Head of caudate nucleus (tissue), 42 donors: ENCODE measurements at regions not wholly inside any gene's neighbourhood (a gene's known extent, or its start where the extent isn't known, plus 50 kb on each side); places are given as distances from the start of the nearest gene placed in this dataset.

Source experiments
- DNase-seq, 42 donors: peaks; one replicate each; pipeline versions ENCODE4 v3.0.0 to v3.0.0-alpha.2; 2020 to 2021; ENCODE audit warnings: mixed read lengths in 7 of 42
- intact Hi-C: fragments of 100-400 bp; cut with DNase I; formaldehyde crosslinking; loops from one replicate; pipeline ENCODE4 v1.15.0; 2022

GRCh38 chr14:83433618-83434017, 1900.0 kb upstream of the SEL1L start:
- no peak for DNase-seq
- intact Hi-C loops = no loop called here

DNA sequence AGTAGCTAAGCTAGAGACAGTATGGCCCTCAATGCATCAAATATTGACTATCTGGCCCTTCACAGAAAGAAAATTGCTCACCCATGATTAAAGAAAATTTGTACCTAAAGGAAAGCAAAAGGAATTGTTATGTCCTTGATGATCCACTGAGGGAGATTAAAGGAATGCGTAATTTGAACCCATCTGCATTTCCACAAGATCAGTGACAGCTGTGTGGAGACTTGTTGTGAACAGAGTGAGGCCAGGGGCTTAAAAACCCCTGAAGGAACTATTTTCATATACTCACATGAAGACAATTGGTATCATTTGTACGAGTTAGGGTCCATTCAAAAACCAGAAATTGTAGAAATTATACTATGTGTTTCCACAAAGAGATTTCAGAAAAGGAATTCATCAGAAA, 1908.1 kb upstream of the SEL1L start:
- DNase-seq = no peak
- intact Hi-C loops = no loop called here

DNA sequence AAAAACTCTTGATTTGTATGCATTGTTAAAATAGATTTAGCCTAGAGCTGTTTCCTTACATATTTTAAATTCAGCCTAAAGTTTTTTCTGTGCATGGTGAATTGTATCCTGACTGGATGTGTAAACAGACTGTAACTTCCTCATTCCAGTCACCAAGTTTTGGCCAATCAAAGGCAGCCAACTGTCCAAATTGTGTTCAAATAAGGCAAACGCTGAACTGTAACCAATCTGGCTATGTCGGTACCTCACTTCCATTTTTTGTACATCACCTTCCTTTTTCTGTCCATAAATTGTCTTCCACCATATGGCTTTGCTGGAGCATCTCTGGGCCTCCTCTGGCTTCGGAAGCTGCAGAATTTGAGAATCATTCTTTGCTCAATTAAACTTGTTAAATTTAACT, 1921.9 kb upstream of the SEL1L start:
- no peak for DNase-seq
- intact Hi-C loops = no loop called here

GRCh38 chr14:83461521-83461920, 1927.9 kb upstream of the SEL1L start:
- no peak for DNase-seq
- intact Hi-C loops = no loop called here

DNA sequence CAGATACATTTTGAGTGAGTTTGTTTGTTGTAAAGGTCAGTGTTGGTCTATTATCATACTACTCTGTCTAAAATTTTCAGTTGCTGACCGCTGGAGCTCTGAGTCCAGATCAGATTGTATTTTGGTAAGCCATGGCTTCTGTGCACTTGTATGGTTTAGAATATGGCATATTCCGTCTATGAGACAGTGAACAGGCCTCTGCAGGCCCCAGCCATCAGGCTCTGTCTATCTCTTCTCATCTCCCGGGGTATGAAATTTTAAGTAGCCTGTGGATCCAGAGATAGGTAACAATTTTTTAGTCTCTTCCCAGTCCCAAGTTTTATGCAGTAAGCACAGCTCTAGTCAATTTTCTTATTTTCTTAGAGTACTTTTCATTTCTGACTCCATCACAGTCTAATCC, 1929.1 kb upstream of the SEL1L start:
- DNase-seq = no peak
- intact Hi-C loops = no loop called here

- DNase-seq = peak in 39 of 42 donors; percentile 5 to 82 (median 49)
- intact Hi-C loops = no loop called here
Measured at GRCh38 chr14:83463500-83464098, 1929.9 kb upstream of the SEL1L start.

DNA sequence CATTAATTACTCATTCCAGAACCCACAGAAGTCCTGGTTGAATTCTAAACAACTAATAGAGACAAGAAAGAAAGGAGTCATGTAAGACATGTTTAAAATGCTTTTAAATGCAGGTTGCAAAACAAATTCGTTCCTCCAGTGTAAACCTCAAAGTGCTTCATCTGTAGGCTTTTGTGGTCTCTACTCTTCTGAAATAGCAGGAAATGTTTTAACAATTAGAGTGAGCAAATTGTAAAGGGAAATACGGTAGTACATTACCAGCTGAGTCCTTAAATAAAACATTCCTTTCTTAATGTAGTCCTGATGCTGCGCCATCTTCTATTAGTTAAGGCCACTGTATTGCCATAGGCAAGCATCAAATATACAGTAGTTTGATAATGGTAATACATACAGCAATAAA, 1934.2 kb upstream of the SEL1L start:
- intact Hi-C loops = no loop called here

DNA sequence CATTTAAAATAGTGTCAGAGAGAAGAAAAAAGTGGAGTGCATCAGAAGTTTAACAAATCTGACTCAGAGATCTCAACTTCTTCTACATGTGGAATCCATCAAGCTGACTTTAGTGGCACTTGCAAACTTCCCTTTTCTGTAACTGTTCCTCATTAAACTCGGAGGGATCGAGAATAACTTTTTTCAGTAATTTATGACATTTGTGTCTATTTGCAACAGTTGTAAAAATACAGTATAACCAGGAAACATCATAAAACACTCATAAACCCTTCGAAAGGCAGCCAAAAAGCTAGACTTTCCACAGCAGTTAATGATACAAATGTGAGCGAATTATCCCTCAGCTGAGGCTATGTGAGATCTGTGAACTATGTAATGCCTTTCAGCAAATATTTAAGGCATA, 1936.8 kb upstream of the SEL1L start:
- intact Hi-C loops = no loop called here
- DNase-seq = no peak

More for the DNA sequence above, 1934.2 kb upstream of the SEL1L start:
- no peak for DNase-seq

GRCh38 chr14:83470959-83471695, 1937.5 kb upstream of the SEL1L start:
- intact Hi-C loops = no loop called here
- DNase-seq = no peak

DNA sequence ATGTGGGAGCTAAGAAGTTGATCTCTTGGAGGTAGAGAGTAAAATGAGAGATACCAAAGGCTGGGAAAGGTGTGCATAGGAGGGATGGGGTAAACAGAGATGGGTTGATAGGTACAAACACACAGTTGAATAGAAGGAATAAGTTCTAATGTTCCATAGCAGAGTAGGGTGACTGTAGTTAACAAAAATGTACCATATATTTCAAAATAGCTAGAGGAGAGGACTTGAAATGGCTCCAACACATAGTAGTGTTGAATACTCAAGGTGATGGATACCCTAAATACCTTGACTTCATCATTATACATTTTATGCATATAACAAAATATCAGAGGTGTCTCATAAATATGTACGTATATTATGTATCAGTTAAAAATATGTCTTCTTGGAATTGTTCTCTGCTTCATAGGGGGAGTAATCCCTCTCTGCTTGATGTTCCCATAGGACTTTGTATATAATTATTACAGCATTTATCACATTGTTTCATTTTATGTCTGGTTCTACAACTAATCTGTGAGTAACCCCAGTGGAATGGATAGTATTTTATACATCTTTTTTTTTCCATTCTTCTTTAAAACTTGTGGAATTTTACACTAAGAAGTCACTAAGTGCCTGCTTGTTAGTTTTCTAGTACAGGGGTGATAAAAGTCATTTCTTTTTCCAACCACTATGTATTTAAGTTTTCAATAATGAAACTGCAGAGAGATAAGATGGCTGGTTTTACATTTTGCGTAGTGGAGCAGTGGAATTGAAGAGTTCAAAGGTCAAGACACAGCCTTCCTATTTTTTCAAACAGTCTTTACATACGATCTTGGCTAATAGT, 1940.0 kb upstream of the SEL1L start:
- intact Hi-C loops = no loop called here
- DNase-seq = no peak

DNA sequence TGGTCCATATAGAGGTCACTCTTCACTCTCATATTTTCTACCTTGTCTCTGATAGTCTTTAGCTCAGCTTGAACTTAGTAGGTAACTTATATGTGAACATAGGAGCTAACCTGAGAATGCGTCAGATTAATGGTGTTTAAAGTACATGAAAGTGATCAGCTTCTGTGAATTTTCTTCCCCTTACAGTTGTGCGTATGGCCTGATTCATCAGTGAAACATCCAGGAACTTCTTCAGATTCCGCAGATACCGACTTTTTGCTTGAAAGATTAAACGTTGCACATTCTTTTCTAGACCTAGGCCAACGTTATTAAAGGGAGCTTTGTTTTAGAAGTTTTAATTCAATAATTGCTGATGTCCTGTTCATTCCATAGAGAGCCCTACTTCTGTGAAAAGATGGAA, 1945.1 kb upstream of the SEL1L start:
- DNase-seq = no peak
- intact Hi-C loops = no loop called here

GRCh38 chr14:83483063-83483462, 1949.4 kb upstream of the SEL1L start:
- peak in 2 of 42 donors; percentile 6 to 38 for DNase-seq
- intact Hi-C loops = no loop called here

GRCh38 chr14:83485591-83485990, 1951.9 kb upstream of the SEL1L start:
- intact Hi-C loops = no loop called here
- DNase-seq = no peak

DNA sequence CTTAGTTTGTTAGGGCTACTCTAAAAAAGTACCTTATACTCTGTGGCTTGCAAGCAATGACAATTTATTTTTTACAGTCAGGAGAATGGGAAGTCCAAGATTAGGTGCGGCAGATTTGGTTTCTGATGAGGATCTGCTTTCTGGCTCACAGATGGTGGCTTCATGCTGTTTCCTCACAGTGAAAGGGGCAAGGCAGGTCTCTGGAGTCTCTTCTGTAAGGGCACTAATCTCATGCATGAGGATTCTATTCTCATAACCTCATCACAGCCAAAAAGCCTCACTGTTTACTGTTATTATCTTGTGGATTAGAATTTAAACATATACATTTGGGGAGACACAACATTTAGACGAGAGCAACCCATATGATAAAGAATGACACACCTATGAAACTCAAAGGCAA, 1957.4 kb upstream of the SEL1L start:
- intact Hi-C loops = no loop called here
- DNase-seq = no peak

DNA sequence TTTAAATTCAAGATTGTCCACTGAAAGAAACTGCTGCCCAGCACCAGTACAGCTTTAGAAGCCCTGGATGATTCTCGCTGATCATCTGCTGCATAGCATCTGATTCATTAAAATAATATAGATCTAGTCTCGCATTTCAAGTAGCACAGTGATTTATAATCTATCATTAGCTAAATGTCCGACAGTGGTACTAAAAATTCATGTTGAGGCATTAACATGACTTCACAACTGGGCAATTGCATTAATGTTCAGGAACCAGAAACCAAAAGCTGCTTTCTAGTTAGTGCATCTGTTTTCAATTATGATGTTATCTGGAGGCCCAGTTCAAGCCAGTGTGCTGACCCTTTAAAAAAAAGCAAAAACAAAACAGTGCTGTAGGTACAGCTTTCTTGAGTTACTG, 1987.2 kb upstream of the SEL1L start:
- intact Hi-C loops = no loop called here
- no peak for DNase-seq

DNA sequence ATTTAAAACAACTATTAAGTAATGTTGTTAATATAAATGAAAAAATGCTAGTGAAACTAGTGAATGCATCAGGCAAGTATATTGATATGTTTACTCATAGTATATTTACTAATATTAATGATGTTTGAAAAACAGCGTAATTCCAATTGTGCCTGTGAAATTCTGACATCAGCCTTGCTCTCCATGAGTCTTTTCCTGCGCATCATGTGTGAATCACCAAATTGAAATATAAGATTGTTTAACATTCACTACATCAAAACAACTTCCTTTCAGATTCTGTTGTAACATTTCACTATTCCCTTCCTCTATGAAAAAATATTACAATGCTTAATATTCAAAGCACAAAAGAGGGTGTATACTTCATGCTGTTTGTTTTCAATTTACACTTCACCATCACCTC, 1995.9 kb upstream of the SEL1L start:
- no peak for DNase-seq
- intact Hi-C loops = no loop called here

DNA sequence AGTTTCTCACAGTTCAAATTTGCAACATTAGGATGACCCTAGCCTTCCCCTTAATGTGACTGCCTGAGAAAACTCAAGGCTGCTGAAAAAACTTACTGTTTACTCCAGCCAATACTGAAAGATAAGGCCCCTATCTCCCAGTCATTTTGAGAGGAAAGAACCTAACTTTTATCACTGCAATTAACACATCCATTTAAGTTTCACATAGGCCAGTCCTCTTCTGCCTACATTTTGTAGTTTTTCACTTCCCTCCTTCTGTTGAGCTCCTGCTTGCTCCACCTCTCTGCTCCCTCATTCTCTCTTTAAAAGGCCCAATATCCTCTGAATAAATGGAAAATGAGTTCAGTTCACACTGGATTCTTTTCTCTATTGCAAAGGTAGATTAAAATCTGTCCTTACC, 1996.2 kb upstream of the FLRT2 start:
- intact Hi-C loops = no loop called here

GRCh38 chr14:83534995-83535394, 1994.9 kb upstream of the FLRT2 start:
- intact Hi-C loops = no loop called here
- no peak for DNase-seq

More for the DNA sequence above, 1996.2 kb upstream of the FLRT2 start:
- DNase-seq = no peak

DNA sequence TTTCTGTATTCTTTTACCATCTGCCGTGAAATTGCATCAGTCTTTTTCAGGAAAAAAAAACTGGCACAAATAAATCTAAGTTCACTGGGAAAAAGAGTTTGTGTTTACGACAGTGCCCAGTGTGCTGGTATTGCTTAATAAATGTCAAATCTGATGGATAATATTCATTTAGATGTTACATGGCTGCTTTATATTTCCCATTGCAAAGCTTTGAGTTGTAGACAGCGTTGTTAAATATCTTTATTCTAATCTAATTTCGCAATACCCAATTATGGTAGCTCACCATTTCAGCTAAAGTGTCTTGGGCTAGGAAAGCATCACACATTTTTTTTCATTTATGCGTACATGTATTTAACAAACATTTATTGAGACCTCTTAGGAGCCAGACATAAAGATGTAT, 1994.5 kb upstream of the FLRT2 start:
- no peak for DNase-seq
- intact Hi-C loops = no loop called here

GRCh38 chr14:83541147-83541546, 1988.8 kb upstream of the FLRT2 start:
- intact Hi-C loops = no loop called here
- DNase-seq = no peak
